RWPE2 (cell line): ENCODE measurements at regions not wholly inside any gene's neighbourhood (a gene's known extent, or its start where the extent isn't known, plus 50 kb on each side); places are given as distances from the start of the nearest gene placed in this dataset.

Source experiments
- ATAC-seq: fragments of 200-7000 bp; cut with Tn5 transposase; 3 replicates; pipeline ENCODE4 v1.9.1; 2021; ENCODE audit warnings: low read depth
- DNase-seq: peaks from one replicate; pipeline ENCODE4 v3.0.0-alpha.2; 2020; ENCODE audit warnings: low spot score
- H3K27ac ChIP-seq: fragments of 450-650 bp; 2 replicates; pipeline ENCODE4 v1.5.1; 2017; ENCODE audit warnings: mild to moderate bottlenecking; ENCODE audit not compliant: poor library complexity, severe bottlenecking
- H3K27me3 ChIP-seq: fragments of 250-450 bp; sonication (Bioruptor Pico); 2 replicates; pipeline ENCODE4 v1.5.1; 2021; ENCODE audit warnings: mild to moderate bottlenecking, moderate library complexity; ENCODE audit not compliant: insufficient read depth, poor library complexity, severe bottlenecking
- H3K36me3 ChIP-seq: fragments of 250-450 bp; sonication (Bioruptor Pico); 2 replicates; pipeline ENCODE4 v1.5.1; 2020; ENCODE audit warnings: low read depth, mild to moderate bottlenecking, moderate library complexity
- H3K4me1 ChIP-seq: fragments of 250-450 bp; sonication (Bioruptor Pico); 2 replicates; pipeline ENCODE4 v1.5.1; 2021; ENCODE audit warnings: mild to moderate bottlenecking, moderate library complexity; ENCODE audit not compliant: insufficient read depth, poor library complexity, severe bottlenecking
- H3K4me3 ChIP-seq: fragments of 250-450 bp; sonication (Bioruptor Pico); 2 replicates; pipeline ENCODE4 v1.5.1; 2021; ENCODE audit warnings: mild to moderate bottlenecking, moderate library complexity; ENCODE audit not compliant: severe bottlenecking
- H3K9me3 ChIP-seq: fragments of 250-450 bp; sonication (Bioruptor Pico); 2 replicates; pipeline ENCODE4 v1.5.1; 2021; ENCODE audit warnings: mild to moderate bottlenecking, moderate library complexity; ENCODE audit not compliant: severe bottlenecking
- CTCF ChIP-seq: fragments of 450-650 bp; IDR thresholded peaks from one replicate; pipeline ENCODE4 v1.5.1; 2017; ENCODE audit warnings: mild to moderate bottlenecking, moderate library complexity; ENCODE audit not compliant: poor library complexity, severe bottlenecking

- no peak for ATAC-seq
- peaks cover 14% of the 10 kb centered on the region for H3K4me1 ChIP-seq
- DNase-seq = no peak
- H3K27ac ChIP-seq = peak overlapping the region; percentile 62
- TF ChIP-seq CTCF = no peak
- H3K4me3 ChIP-seq = no peak overlapping the region
- H3K9me3 ChIP-seq = no peaks in the 10 kb centered on the region
- no peaks in the 10 kb centered on the region for H3K27me3 ChIP-seq
- H3K36me3 ChIP-seq = no peaks in the 10 kb centered on the region
Measured at GRCh38 chr15:62402687-62403086, 237.6 kb upstream of the C2CD4B start.

GRCh38 chr15:62403164-62403809 lies 238.2 kb upstream of the C2CD4B start:
- peak; percentile 94 for ATAC-seq

GRCh38 chr15:62404194-62404985 lies 239.3 kb upstream of the C2CD4B start:
- DNase-seq (no peak), ATAC-seq (no peak)
- peaks cover 14% of the 10 kb centered on the region for H3K4me1 ChIP-seq
- H3K4me3 ChIP-seq = no peak overlapping the region
- TF ChIP-seq CTCF = no peak
- no peak overlapping the region for H3K27ac ChIP-seq
- H3K36me3 ChIP-seq = no peaks in the 10 kb centered on the region
- no peaks in the 10 kb centered on the region for H3K27me3 ChIP-seq
- H3K9me3 ChIP-seq = no peaks in the 10 kb centered on the region

More at GRCh38 chr15:62403164-62403809, 238.2 kb upstream of the C2CD4B start:
- no peaks in the 10 kb centered on the region for H3K9me3 ChIP-seq
- no peak for DNase-seq
- H3K4me3 ChIP-seq = no peak overlapping the region
- no peaks in the 10 kb centered on the region for H3K36me3 ChIP-seq
- no peaks in the 10 kb centered on the region for H3K27me3 ChIP-seq
- H3K4me1 ChIP-seq = peaks cover 14% of the 10 kb centered on the region
- peak overlapping the region; percentile 62 for H3K27ac ChIP-seq
- no peak for TF ChIP-seq CTCF

- H3K27ac ChIP-seq = no peak overlapping the region
- no peak for TF ChIP-seq CTCF
- H3K4me1 ChIP-seq = peaks cover 14% of the 10 kb centered on the region
- H3K27me3 ChIP-seq = no peaks in the 10 kb centered on the region
- ATAC-seq = no peak
- no peak for DNase-seq
- H3K9me3 ChIP-seq = no peaks in the 10 kb centered on the region
- H3K4me3 ChIP-seq = no peak overlapping the region
- no peaks in the 10 kb centered on the region for H3K36me3 ChIP-seq
Measured at GRCh38 chr15:62406305-62406891, 241.3 kb upstream of the C2CD4B start.

- Histone ChIP-seq H3K27ac (no peak overlapping the region), H3K36me3 (no peaks in the 10 kb centered on the region), H3K4me3 (no peak overlapping the region), H3K4me1 (peaks cover 14% of the 10 kb centered on the region), H3K9me3 (no peaks in the 10 kb centered on the region), H3K27me3 (no peaks in the 10 kb centered on the region)
- DNase-seq = no peak
- TF ChIP-seq CTCF = no peak
- no peak for ATAC-seq
Measured at GRCh38 chr15:62407216-62407615, 242.1 kb upstream of the C2CD4B start.
